ENCODE measurements at regions not wholly inside any gene's neighbourhood (a gene's known extent, or its start where the extent isn't known, plus 50 kb on each side); places are given as distances from the start of the nearest gene placed in this dataset.

DNA sequence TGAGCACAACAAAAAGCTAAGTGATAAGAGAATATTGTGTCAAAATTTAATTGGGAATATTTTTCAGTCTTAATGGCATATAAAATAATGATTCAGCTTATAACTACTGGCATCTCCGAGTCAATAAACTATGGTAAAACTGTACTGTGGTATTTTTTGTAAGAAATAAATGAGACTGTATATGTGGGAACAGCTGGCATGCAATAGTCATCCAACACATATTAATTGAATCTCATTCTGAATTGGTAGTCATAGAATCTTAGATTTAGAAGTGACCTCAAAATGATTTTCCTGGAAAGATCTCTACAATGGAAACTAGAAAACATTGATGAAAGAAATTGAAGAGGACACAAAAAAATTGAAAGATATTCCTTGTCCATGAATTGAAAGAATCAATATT is 133.4 kb upstream of the SLC7A14 start:
- TF ChIP-seq, protein P1, sequence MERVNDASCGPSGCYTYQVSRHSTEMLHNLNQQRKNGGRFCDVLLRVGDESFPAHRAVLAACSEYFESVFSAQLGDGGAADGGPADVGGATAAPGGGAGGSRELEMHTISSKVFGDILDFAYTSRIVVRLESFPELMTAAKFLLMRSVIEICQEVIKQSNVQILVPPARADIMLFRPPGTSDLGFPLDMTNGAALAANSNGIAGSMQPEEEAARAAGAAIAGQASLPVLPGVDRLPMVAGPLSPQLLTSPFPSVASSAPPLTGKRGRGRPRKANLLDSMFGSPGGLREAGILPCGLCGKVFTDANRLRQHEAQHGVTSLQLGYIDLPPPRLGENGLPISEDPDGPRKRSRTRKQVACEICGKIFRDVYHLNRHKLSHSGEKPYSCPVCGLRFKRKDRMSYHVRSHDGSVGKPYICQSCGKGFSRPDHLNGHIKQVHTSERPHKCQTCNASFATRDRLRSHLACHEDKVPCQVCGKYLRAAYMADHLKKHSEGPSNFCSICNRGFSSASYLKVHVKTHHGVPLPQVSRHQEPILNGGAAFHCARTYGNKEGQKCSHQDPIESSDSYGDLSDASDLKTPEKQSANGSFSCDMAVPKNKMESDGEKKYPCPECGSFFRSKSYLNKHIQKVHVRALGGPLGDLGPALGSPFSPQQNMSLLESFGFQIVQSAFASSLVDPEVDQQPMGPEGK (CRISPR knock-in tag; IDR thresholded peaks at IDR 0.05; ENCODE audit: borderline replicate concordance) = no peak
- TF ChIP-seq ZNF70 (CRISPR knock-in tag; IDR thresholded peaks at IDR 0.05) (no peak), ZC3H10 (CRISPR knock-in tag; IDR thresholded peaks at IDR 0.05) (no peak), RARB (CRISPR knock-in tag; IDR thresholded peaks at IDR 0.05) (no peak), ZNF8 (CRISPR knock-in tag; IDR thresholded peaks at IDR 0.05) (no peak), ARNTL (CRISPR knock-in tag; IDR thresholded peaks at IDR 0.05; ENCODE audit: borderline replicate concordance, low read depth) (no peak), BACH2 (CRISPR knock-in tag; IDR thresholded peaks at IDR 0.05; ENCODE audit: borderline replicate concordance) (no peak)
- TF ChIP-seq, protein P2, sequence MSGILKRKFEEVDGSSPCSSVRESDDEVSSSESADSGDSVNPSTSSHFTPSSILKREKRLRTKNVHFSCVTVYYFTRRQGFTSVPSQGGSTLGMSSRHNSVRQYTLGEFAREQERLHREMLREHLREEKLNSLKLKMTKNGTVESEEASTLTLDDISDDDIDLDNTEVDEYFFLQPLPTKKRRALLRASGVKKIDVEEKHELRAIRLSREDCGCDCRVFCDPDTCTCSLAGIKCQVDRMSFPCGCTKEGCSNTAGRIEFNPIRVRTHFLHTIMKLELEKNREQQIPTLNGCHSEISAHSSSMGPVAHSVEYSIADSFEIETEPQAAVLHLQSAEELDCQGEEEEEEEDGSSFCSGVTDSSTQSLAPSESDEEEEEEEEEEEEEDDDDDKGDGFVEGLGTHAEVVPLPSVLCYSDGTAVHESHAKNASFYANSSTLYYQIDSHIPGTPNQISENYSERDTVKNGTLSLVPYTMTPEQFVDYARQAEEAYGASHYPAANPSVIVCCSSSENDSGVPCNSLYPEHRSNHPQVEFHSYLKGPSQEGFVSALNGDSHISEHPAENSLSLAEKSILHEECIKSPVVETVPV (CRISPR knock-in tag; IDR thresholded peaks at IDR 0.05) = no peak
- TF ChIP-seq, protein P3, sequence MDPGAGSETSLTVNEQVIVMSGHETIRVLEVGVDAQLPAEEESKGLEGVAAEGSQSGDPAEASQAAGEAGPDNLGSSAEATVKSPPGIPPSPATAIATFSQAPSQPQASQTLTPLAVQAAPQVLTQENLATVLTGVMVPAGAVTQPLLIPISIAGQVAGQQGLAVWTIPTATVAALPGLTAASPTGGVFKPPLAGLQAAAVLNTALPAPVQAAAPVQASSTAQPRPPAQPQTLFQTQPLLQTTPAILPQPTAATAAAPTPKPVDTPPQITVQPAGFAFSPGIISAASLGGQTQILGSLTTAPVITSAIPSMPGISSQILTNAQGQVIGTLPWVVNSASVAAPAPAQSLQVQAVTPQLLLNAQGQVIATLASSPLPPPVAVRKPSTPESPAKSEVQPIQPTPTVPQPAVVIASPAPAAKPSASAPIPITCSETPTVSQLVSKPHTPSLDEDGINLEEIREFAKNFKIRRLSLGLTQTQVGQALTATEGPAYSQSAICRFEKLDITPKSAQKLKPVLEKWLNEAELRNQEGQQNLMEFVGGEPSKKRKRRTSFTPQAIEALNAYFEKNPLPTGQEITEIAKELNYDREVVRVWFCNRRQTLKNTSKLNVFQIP (CRISPR knock-in tag; IDR thresholded peaks at IDR 0.05; ENCODE audit: borderline replicate concordance, low read depth) = no peak

Measured in SK-N-SH treated with all-trans-retinoic acid at 6 μM for 48 hours (cell line).